ENCODE measurements at regions not wholly inside any gene's neighbourhood (a gene's known extent, or its start where the extent isn't known, plus 50 kb on each side); places are given as distances from the start of the nearest gene placed in this dataset.

GRCh38 chr16:64167936-64168335 lies 953.9 kb downstream of the CDH11 start:
- TF ChIP-seq EP300 (IDR thresholded peaks at IDR 0.05; ENCODE audit: low read depth) (no peak), POLR2AphosphoS5 (IDR thresholded peaks at IDR 0.05) (no peak), CTCF (IDR thresholded peaks at IDR 0.05) (no peak), POLR2A (IDR thresholded peaks at IDR 0.05) (no peak)

All from transverse colon (tissue), 4 donors.